IgD-negative memory B cell (primary cell): ENCODE measurements at regions not wholly inside any gene's neighbourhood (a gene's known extent, or its start where the extent isn't known, plus 50 kb on each side); places are given as distances from the start of the nearest gene placed in this dataset.

Experiments used
- H3K27ac Mint-ChIP-seq, 3 donors: one replicate each; pipeline ENCODE4 v1.8.0; 2020 to 2022; ENCODE audit warnings: mild to moderate bottlenecking in 3 of 3, mixed read lengths in 3 of 3, moderate library complexity in 1 of 3
- H3K27me3 Mint-ChIP-seq: one replicate; pipeline ENCODE4 v1.8.0; 2021; ENCODE audit warnings: mixed read lengths
- H3K36me3 Mint-ChIP-seq: one replicate; pipeline ENCODE4 v1.8.0; 2020; ENCODE audit warnings: mild to moderate bottlenecking, mixed read lengths
- H3K4me1 Mint-ChIP-seq, 3 donors: one replicate each; pipeline ENCODE4 v1.8.0; 2020 to 2022; ENCODE audit warnings: mixed read lengths in 3 of 3, mild to moderate bottlenecking in 1 of 3
- H3K4me3 Mint-ChIP-seq, 4 donors: one replicate each; pipeline ENCODE4 v1.8.0; 2020 to 2022; ENCODE audit warnings: mild to moderate bottlenecking in 4 of 4, mixed read lengths in 4 of 4, moderate library complexity in 3 of 4
- H3K9me3 Mint-ChIP-seq, 3 donors: one replicate each; pipeline ENCODE4 v1.8.0; 2020 to 2021; ENCODE audit warnings: mixed read lengths in 3 of 3, mild to moderate bottlenecking in 1 of 3

DNA sequence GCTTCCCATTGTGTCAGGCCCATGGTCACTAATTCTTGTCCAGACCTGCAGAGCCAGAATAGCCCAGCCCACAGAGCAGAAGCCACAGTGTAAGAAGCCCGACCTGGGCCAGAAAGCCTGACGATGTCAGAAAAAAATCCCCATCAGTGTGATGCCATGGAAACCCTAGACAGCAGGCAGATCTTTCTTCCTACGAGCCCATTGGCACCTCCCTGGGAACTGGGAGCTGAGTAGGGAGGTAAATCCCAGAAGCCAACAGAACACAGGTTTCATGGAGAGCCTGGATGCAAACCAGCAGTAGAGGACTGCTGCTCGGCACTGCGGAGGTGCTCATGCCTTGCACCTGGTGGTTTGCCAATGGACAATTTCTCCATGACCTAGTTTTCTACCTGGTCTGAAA is 82.2 kb upstream of the SLC22A16 start:
- Mint-ChIP-seq H3K27me3 (peaks cover 2% of the 10 kb centered on the region), H3K36me3 (peaks cover 6% of the 10 kb centered on the region), H3K27ac (peak overlapping the region in 1 of 3 donors; percentile 41), H3K4me3 (no peak overlapping the region), H3K4me1 (peaks cover 38 to 43% (median 41%) of the 10 kb centered on the region in 3 donors), H3K9me3 (peaks cover 0 to 11% (median 3%) of the 10 kb centered on the region in 3 donors)

DNA sequence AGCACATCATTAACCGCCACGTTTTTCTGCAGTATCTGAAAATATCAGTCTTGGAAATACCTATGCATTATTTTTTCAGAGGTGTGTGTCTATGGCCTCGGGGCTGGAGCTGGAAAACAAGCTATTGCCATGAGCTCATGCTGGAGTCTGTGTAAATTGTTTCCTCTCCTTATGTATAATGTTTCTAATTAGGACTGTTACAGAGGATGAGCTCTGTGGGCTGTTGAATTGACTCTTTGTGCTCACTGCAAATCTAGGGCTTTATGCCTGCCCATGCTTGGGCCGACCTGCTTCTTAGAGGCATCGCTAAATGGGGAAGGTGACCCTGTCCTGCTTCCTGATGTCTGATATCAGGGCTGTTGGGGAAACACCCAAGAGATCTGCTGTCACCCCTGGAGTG is 80.8 kb upstream of the SLC22A16 start:
- Mint-ChIP-seq H3K9me3 (peaks cover 0 to 6% (median 5%) of the 10 kb centered on the region in 3 donors), H3K27ac (peak overlapping the region in 1 of 3 donors; percentile 77), H3K36me3 (peaks cover 6% of the 10 kb centered on the region), H3K4me3 (no peak overlapping the region), H3K27me3 (peaks cover 2% of the 10 kb centered on the region), H3K4me1 (peaks cover 27 to 31% (median 28%) of the 10 kb centered on the region in 3 donors)

DNA sequence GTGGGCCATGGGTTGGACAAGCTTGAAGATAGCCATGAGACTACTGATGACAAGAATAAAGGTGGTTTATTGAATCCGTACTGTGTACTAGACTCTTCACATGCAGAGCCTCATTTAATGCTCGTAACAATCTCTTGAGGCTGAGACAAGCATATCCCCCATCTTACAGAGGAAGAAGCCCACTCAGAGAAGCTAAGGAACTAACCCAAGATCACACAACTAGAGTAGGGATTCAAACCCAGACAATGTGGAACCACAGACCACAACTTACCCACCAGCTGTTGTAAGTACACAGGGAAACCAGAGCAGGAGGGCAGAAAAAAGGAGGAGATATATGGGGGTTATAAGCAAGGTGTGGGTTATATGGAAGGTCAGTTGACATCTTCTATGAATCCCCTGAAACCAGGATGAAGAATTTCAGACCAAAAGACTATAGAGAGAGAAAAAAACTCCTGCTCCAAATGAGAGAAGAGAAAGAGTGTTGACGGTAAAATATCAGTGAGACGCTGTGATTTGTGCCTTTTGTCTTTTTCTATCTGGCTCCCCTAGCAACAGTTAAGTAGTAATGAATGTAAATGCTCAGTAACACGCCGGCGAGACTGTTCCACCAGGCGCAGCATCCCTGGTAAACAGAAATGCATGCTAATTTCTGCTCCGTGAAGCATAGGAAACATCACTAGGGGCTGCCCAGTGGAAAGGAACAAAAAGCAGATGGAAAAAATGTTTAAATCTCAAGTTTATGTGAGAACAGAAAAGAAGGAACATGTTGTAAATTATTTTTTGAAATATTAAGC is 80.1 kb upstream of the SLC22A16 start:
- Mint-ChIP-seq H3K27ac (peak overlapping the region in 1 of 3 donors; percentile 77), H3K4me3 (peak overlapping the region in 1 of 4 donors; percentile 45), H3K36me3 (peaks cover 6% of the 10 kb centered on the region), H3K4me1 (peaks cover 21 to 24% (median 22%) of the 10 kb centered on the region in 3 donors), H3K27me3 (peaks cover 2% of the 10 kb centered on the region), H3K9me3 (peaks cover 0 to 5% (median 0%) of the 10 kb centered on the region in 3 donors)

DNA sequence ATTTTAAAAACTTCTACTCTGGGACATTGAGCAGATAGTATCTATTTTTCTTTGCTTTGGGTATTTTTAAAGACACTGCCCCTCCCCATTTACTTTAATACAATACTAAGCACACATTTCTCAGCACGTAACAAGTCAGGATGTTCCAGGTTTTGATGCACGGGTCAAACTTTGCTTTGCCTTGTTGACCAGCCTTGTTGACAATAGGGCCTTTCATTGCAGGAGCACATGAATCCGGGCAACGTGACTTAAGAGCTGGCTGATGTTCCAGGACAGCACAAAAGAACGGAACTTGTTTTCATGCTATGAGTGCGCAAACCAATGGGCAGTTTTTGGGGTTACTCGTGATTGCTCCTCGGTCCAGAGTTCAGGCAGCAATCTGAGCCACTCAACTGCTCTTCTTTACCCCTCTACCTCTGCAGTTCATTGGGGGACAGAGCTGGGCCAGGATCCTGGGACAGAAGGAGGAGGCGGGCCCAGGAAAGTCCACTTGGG is 78.6 kb upstream of the SLC22A16 start:
- Mint-ChIP-seq H3K4me3 (no peak overlapping the region), H3K9me3 (peaks cover 0 to 5% (median 0%) of the 10 kb centered on the region in 3 donors), H3K4me1 (peaks cover 7 to 10% (median 9%) of the 10 kb centered on the region in 3 donors), H3K27me3 (peaks cover 2% of the 10 kb centered on the region), H3K36me3 (peaks cover 3% of the 10 kb centered on the region), H3K27ac (no peak overlapping the region)

DNA sequence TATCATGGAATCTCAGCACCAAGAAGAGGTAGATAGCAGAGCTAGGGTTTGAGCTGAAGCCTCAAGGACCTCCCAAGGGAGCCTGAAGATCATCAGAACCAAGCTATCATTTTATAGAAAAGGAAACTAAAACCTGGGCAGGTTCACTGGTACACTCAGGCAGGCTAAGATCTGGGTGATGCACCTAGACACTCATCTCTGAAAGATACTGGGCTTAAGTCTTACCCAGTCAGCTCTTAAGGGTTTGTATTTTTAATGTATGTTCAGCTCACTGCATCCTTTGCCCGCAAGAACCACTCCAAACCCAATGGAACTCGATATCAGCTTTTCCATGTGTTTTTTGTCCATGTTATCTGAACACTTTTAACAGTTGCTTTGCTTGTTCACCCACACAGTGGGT is 78.0 kb upstream of the SLC22A16 start:
- Mint-ChIP-seq H3K4me3 (no peak overlapping the region), H3K27me3 (peaks cover 2% of the 10 kb centered on the region), H3K36me3 (peaks cover 3% of the 10 kb centered on the region), H3K27ac (no peak overlapping the region), H3K9me3 (peaks cover 0 to 6% (median 0%) of the 10 kb centered on the region in 3 donors), H3K4me1 (peaks cover 5 to 10% (median 6%) of the 10 kb centered on the region in 3 donors)

DNA sequence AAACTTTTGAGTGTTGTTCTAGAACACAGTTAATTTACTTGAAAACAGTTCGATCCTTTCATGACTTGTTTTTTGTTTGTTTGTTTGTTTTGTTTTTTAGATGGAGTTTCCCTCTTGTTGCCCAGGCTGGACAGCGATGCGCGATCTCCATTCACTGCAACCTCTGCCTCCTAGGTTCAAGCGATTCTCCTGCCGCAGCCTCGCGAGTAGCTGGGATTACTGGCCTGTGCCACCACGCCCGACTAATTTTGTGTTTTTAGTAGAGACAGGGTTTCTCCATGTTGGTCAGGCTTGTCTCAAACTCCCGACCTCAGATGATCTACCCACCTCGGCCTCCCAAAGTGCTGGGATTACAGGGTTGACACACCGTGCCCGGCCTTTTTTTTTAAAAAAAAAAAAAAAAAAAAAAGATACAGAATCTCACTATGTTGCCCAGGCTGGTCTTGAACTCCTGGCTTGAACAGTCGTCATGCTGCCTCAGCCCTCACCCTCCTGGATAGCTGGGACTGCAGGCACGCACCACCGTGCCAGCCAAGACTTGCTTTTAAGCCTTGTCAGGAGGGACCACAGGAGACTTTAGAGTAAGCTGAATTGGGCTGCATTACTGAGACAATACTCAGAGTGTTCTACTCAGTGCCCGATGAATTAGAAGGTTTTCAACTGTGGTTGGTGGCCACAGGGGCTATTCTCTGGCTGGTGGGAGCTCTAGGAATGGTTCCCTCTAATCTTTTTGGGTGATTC is 76.7 kb upstream of the SLC22A16 start:
- no peak overlapping the region for H3K27ac Mint-ChIP-seq
- H3K9me3 Mint-ChIP-seq, result peaks cover 0 to 6% (median 0%) of the 10 kb centered on the region in 3 donors
- H3K27me3 Mint-ChIP-seq, result peaks cover 2% of the 10 kb centered on the region
- H3K4me1 Mint-ChIP-seq, result peaks cover 2 to 10% (median 3%) of the 10 kb centered on the region in 3 donors
- H3K36me3 Mint-ChIP-seq, result peaks cover 3% of the 10 kb centered on the region
- H3K4me3 Mint-ChIP-seq, result no peak overlapping the region

DNA sequence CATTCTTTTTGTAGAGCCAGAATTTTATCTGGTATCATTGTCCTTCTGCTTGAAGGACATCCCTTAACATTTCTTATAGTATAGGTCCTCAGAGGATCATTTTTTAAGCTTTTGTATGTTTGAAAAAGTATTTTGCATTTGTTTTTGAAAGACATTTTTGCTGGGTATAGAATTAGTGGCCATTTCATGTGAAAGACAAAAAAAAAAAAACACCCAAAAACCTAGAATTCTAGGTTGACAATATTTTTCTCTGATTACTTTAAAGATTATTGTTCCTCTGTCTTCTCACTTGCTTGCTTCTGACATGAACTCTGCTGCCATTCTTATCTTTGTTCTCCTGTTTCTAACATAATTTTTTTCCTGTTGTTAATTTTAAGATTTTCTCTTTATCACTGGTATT is 75.7 kb upstream of the SLC22A16 start:
- H3K4me3 Mint-ChIP-seq, result no peak overlapping the region
- peaks cover 3% of the 10 kb centered on the region for H3K36me3 Mint-ChIP-seq
- no peak overlapping the region for H3K27ac Mint-ChIP-seq
- peaks cover 2% of the 10 kb centered on the region for H3K27me3 Mint-ChIP-seq
- H3K9me3 Mint-ChIP-seq, result peaks cover 0 to 6% (median 0%) of the 10 kb centered on the region in 3 donors
- H3K4me1 Mint-ChIP-seq, result peaks cover 2 to 10% (median 3%) of the 10 kb centered on the region in 3 donors

DNA sequence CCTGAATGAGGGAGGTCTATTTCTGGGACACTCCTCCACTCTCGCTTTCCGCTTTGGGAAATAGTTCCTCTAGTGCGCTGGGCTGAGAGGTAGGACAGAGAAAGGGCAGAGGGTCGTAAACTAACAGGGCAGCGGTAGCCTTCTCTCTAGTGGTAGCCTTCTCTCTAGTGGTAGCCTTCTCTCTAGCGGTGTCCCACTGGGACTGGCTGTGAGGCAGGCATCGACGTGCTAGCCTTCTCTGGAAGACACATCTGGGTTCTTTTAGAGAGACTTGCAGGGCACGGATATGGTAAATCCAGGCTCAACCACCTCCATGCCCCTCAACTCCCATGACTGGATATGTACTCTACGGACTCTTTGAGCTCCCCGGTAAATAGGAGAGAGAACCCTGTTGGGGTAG is 74.7 kb upstream of the SLC22A16 start:
- peaks cover 2% of the 10 kb centered on the region for H3K27me3 Mint-ChIP-seq
- H3K4me3 Mint-ChIP-seq, result peak overlapping the region in 1 of 4 donors; percentile 52
- peaks cover 0 to 6% (median 0%) of the 10 kb centered on the region in 3 donors for H3K9me3 Mint-ChIP-seq
- H3K36me3 Mint-ChIP-seq, result no peaks in the 10 kb centered on the region
- H3K4me1 Mint-ChIP-seq, result peaks cover 2 to 5% (median 3%) of the 10 kb centered on the region in 3 donors
- H3K27ac Mint-ChIP-seq, result peak overlapping the region in 1 of 3 donors; percentile 69

DNA sequence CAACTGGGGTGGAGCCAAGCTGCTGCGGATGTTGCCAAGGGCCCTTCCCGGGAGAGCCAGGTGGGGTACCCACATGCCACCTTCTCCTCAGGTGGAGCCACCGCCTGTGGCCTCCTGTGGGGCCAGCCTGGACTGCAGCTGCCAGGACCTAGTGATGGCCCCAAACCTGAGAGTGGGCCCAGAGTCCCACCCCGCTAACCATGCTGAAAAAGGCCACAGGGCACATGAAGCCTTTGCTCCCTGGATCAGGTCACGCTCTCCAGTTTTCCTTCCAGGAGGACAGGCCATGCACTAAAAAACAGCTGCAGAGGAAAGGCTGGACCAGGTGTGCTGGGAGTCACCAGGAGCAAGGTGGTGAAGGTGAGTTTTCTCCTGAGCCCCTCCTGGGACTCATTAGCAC is 73.9 kb upstream of the SLC22A16 start:
- peaks cover 0 to 6% (median 4%) of the 10 kb centered on the region in 3 donors for H3K9me3 Mint-ChIP-seq
- peak overlapping the region in 1 of 4 donors; percentile 19 for H3K4me3 Mint-ChIP-seq
- no peak overlapping the region for H3K27ac Mint-ChIP-seq
- peaks cover 2% of the 10 kb centered on the region for H3K27me3 Mint-ChIP-seq
- H3K36me3 Mint-ChIP-seq, result peaks cover under 1% of the 10 kb centered on the region
- H3K4me1 Mint-ChIP-seq, result peaks cover 3 to 5% (median 3%) of the 10 kb centered on the region in 3 donors

DNA sequence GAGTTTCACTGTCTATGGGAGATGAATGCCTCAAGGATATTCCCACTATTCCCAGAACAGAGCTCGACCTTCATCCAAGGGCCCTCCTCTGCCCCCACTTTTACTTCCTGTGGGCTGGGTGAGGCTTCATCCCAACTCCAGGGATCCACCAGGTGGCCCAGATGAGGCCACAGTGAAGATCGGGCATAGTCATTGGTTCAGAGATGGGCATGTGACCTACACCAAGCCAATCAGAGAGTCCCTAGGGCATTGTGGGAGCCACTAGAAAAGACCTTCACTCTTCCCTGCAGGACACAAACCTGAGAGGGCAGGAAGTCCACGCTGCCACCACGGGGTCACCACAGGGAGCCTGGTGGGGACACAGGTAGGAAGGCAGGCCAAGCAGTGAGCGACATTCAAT is 72.9 kb upstream of the SLC22A16 start:
- Mint-ChIP-seq H3K9me3 (peaks cover 0 to 9% (median 7%) of the 10 kb centered on the region in 3 donors), H3K4me3 (peak overlapping the region in 1 of 4 donors; percentile 41), H3K27me3 (peaks cover 2% of the 10 kb centered on the region), H3K4me1 (peaks cover 3 to 7% (median 6%) of the 10 kb centered on the region in 3 donors), H3K27ac (no peak overlapping the region), H3K36me3 (peaks cover 4% of the 10 kb centered on the region)

DNA sequence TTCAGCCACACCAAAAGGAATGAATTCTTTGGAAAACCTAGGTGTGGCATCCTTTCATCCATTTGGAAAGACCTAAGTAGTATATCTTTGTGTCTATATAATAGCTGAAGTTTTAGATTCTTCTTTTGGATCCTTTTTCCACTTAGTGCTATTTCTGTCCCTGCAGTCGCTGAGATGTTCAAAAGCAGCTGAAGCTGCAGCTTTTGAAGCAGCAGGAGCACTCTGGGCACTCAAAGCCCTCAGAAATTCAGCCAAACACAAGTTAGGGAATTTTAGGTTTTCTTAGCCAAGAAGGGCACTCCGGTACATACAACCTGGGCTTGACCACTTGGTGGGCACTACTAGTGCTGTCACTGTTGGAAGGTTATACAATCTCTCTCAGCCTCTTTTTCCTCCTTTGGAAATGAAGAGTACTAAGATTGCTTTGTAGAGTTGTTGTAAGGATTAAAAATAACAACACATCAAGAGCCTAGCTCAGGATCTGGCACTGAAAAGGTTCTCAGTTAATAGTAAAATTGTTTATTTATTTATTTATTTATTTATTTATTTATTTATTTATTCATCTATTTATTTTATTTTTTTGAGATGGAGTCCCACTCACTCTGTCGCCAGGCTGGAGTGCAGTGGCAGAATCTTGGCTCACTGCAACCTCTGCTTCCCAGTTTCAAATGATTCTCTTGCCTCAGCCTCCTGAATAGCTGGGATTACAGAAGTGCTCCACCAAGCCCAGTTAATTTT is 71.9 kb upstream of the SLC22A16 start:
- Mint-ChIP-seq H3K27me3 (peaks cover 3% of the 10 kb centered on the region), H3K4me3 (no peak overlapping the region), H3K36me3 (peaks cover 4% of the 10 kb centered on the region), H3K4me1 (peaks cover 9 to 12% (median 12%) of the 10 kb centered on the region in 3 donors), H3K27ac (no peak overlapping the region), H3K9me3 (peaks cover 0 to 9% (median 7%) of the 10 kb centered on the region in 3 donors)

DNA sequence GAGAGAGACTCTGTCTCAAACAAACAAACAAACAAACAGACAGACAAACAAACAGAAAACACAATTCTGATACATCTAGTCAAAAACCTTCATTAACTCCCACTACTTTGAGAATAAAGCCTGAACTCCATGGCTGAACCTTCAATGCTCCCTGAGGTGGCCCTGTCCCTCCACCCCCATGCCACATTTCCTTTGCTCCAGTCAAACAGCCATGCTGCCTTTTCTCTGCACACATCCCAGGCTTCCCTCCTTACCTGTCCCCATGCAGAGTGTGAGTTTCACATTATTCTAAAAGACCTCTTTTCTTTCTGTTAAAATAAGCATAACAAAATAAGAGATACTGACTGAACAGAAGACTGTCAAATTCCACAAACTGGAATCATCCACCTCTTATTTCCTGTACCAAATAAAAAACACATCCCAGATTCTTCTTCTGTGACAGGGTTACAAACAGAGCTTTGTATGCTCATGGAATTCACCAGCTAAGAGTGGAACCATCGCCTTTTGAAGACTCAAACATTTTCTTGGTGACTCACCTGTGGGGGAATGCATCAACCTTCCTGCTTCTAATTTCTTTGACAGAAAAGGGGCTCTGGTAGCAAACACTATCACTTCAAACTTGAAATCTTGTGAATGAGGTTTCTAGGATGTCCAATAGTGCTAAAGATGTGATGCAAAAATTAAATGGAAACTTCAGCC is 71.0 kb upstream of the SLC22A16 start:
- peaks cover 9 to 14% (median 13%) of the 10 kb centered on the region in 3 donors for H3K4me1 Mint-ChIP-seq
- no peak overlapping the region for H3K27ac Mint-ChIP-seq
- H3K27me3 Mint-ChIP-seq, result peaks cover 3% of the 10 kb centered on the region
- H3K9me3 Mint-ChIP-seq, result peaks cover 0 to 7% (median 7%) of the 10 kb centered on the region in 3 donors
- peaks cover 4% of the 10 kb centered on the region for H3K36me3 Mint-ChIP-seq
- H3K4me3 Mint-ChIP-seq, result no peak overlapping the region

DNA sequence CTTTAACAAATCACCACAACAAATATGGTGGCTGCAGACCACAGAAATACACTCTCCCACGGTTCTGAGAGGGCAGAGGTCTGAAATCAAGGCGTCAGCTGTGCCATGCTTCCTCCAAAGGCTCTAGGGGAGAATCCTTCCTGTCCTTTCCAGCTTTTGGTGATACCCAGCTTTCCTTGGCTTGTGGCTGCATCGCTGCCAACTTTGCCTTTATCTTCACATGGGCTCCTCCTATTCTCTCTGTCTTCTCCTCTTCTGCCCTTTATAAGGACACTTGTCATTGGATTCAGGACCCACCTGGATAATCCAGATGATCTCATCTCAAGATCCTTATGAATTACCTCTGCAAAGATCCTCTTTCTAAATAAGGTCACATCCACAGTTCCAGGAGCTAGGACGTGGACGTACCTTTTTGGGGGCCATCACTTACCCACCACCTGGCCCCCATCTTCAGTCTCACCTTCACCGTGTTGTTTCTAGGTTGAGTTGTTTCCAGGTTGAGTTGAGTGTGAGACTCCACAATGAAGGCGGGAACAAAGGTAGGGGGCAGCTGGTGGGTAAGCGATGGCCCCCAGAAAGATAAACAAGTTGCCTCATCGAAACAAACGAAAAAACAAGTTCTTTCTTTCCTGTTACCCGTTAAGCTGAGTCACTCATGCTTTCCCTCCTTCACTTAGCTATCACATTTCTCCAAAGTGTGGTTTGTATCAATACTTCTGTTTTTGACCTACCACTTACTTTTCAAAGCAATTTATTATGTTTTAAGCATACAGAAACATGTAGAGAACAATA is 68.9 kb upstream of the SLC22A16 start:
- H3K36me3 Mint-ChIP-seq, result peaks cover 4% of the 10 kb centered on the region
- H3K4me3 Mint-ChIP-seq, result peak overlapping the region in 3 of 4 donors; percentile 70 to 81 (median 77)
- H3K27me3 Mint-ChIP-seq, result peaks cover 3% of the 10 kb centered on the region
- peak overlapping the region in 1 of 3 donors; percentile 45 for H3K27ac Mint-ChIP-seq
- H3K9me3 Mint-ChIP-seq, result peaks cover 0 to 7% (median 5%) of the 10 kb centered on the region in 3 donors
- H3K4me1 Mint-ChIP-seq, result peaks cover 9 to 14% (median 13%) of the 10 kb centered on the region in 3 donors
